ENCODE measurements at regions not wholly inside any gene's neighbourhood (a gene's known extent, or its start where the extent isn't known, plus 50 kb on each side); places are given as distances from the start of the nearest gene placed in this dataset.

DNA sequence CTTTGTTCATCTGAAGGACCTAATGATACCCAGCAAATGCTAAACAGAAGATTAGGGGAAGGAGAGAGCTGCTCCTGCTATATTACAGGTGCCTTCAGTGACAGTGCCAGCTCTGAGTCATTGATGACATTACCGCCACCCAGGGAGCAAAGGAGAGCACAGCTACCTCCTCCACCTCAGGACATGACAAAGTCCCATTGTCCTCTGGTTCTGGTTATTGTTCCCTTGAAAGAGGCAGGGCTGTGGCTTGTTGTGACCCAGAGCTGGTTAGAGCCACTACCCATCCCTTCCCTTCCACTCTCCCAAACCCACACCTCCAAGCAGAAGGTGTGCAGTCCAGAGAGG, 363.5 kb upstream of the DUSP10 start:
- Histone ChIP-seq H3K9me3 (ENCODE audit: control insufficient read depth, low read length) (no peaks in the 10 kb centered on the region), H3K27me3 (ENCODE audit: control insufficient read depth in 1 of 2, insufficient read depth in 2 of 2, low read length in 1 of 2) (no peaks in the 10 kb centered on the region), H3K4me1 (ENCODE audit: control insufficient read depth in 1 of 2, insufficient read depth in 2 of 2, low read length in 2 of 2) (no peaks in the 10 kb centered on the region), H3K27ac (ENCODE audit: low read depth in 1 of 2, low read length in 2 of 2) (no peak overlapping the region), H3K36me3 (ENCODE audit: control insufficient read depth in 1 of 2, insufficient read depth in 2 of 2, low read length in 1 of 2) (no peaks in the 10 kb centered on the region), H3K4me3 (ENCODE audit: low read length in 2 of 2) (no peak overlapping the region)
- DNase-seq (no peak), ATAC-seq (ENCODE audit: low FRiP score) (no peak)
- intact Hi-C loops (cut with DNase I) = no loop called here
- WGBS, 2 donors = 86 to 94% methylated on average over 1 of the region's 1 CpG

DNA sequence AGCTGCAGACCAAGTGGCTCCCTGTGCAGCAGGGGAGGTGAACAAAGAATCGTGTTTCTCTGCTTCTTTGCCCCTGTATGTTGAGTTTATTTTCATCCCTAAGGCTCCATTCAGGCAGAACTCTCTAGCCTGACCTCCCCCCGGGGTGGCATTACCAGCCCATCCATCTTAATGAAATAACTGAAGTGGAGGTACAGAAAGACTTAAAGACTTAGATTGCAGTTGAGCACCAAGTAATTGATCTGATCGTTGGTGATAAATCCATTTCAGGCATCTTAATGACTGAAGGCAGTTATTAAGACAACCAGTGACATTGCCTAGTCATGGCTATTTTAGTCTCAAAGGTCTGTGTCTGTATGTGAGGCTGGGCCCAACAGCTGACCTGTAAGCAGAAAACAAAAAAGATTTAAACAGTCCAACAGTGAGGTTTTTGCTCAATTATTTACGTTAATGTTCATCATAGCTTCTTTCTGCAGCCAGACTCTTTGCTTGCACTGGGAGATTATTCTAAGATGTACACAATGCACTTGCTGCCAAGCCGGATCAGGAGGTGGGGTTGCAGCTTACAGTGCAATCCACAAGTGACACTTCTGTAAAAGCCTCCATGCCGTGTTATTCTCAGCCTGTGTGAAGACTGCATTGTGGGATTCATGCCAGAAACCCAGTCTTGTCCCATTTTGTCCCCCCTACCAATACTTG, 363.0 kb upstream of the DUSP10 start:
- no peaks in the 10 kb centered on the region for H3K36me3 ChIP-seq (ENCODE audit: control insufficient read depth in 1 of 2, insufficient read depth in 2 of 2, low read length in 1 of 2)
- intact Hi-C loops (cut with DNase I) = no loop called here
- 24 to 31% methylated on average over 6 of the region's 6 CpGs for WGBS, 2 donors
- H3K27ac ChIP-seq (ENCODE audit: low read depth in 1 of 2, low read length in 2 of 2) = no peak overlapping the region
- no peaks in the 10 kb centered on the region for H3K27me3 ChIP-seq (ENCODE audit: control insufficient read depth in 1 of 2, insufficient read depth in 2 of 2, low read length in 1 of 2)
- H3K4me3 ChIP-seq (ENCODE audit: low read length in 2 of 2) = no peak overlapping the region
- ATAC-seq (ENCODE audit: low FRiP score) = no peak
- no peaks in the 10 kb centered on the region for H3K9me3 ChIP-seq (ENCODE audit: control insufficient read depth, low read length)
- DNase-seq = no peak
- H3K4me1 ChIP-seq (ENCODE audit: control insufficient read depth in 1 of 2, insufficient read depth in 2 of 2, low read length in 2 of 2) = no peaks in the 10 kb centered on the region

DNA sequence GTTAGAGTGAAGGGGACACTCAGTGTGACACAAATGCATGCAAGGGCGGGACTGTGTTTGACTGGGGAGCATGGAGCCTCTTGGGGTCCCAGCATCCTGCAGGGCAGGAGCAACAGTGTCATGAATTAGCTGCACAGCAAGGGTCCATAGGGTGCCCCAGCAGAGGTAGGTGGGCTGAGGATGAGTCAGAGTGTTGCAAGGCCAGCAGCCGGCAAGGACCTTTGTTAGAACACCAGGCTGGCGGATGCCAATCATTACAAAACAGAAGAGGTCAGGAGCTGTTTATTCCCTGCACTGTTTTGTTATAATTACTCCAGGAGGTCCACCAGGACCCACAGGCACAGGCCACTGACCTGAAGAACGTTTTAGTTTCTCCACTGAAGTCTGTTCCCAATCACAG, 362.2 kb upstream of the DUSP10 start:
- no peaks in the 10 kb centered on the region for H3K4me1 ChIP-seq (ENCODE audit: control insufficient read depth in 1 of 2, insufficient read depth in 2 of 2, low read length in 2 of 2)
- no peaks in the 10 kb centered on the region for H3K9me3 ChIP-seq (ENCODE audit: control insufficient read depth, low read length)
- DNase-seq = no peak
- intact Hi-C loops (cut with DNase I) = no loop called here
- H3K4me3 ChIP-seq (ENCODE audit: low read length in 2 of 2) = no peak overlapping the region
- 63 to 69% methylated on average over 4 of the region's 4 CpGs for WGBS, 2 donors
- H3K27me3 ChIP-seq (ENCODE audit: control insufficient read depth in 1 of 2, insufficient read depth in 2 of 2, low read length in 1 of 2) = no peaks in the 10 kb centered on the region
- ATAC-seq (ENCODE audit: low FRiP score) = no peak
- no peak overlapping the region for H3K27ac ChIP-seq (ENCODE audit: low read depth in 1 of 2, low read length in 2 of 2)
- no peaks in the 10 kb centered on the region for H3K36me3 ChIP-seq (ENCODE audit: control insufficient read depth in 1 of 2, insufficient read depth in 2 of 2, low read length in 1 of 2)

DNA sequence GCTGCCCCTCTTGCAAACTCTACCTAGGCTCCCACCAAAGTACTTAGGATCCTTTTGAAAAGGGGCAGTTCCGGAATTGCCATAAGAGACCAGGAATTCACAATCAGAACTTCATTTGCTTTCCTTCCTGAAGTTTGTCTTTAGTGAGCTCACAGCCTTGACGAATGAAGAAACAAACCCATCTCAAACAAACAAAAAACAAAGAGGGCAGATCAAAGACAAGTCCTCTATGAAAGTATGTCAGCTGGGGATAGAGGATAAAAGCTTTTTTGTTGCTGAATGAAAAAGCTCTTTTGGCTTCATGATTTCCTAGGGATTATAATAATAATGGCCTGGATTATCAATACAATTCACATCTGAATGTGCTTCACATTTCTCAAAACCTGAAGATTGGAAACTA, 357.9 kb upstream of the DUSP10 start:
- no peaks in the 10 kb centered on the region for H3K27me3 ChIP-seq (ENCODE audit: control insufficient read depth in 1 of 2, insufficient read depth in 2 of 2, low read length in 1 of 2)
- 55 to 63% methylated on average over 2 of the region's 2 CpGs for WGBS, 2 donors
- H3K4me1 ChIP-seq (ENCODE audit: control insufficient read depth in 1 of 2, insufficient read depth in 2 of 2, low read length in 2 of 2) = no peaks in the 10 kb centered on the region
- no peak overlapping the region for H3K4me3 ChIP-seq (ENCODE audit: low read length in 2 of 2)
- no peak overlapping the region for H3K27ac ChIP-seq (ENCODE audit: low read depth in 1 of 2, low read length in 2 of 2)
- intact Hi-C loops (cut with DNase I) = loop anchor here in 1 of 2 donors (10.0 kb wide), 1 partner anchor 355 kb away; no protein-coding TSS in a partner anchor
- ATAC-seq (ENCODE audit: low FRiP score) = no peak
- H3K9me3 ChIP-seq (ENCODE audit: control insufficient read depth, low read length) = no peaks in the 10 kb centered on the region
- DNase-seq = no peak
- H3K36me3 ChIP-seq (ENCODE audit: control insufficient read depth in 1 of 2, insufficient read depth in 2 of 2, low read length in 1 of 2) = no peaks in the 10 kb centered on the region

DNA sequence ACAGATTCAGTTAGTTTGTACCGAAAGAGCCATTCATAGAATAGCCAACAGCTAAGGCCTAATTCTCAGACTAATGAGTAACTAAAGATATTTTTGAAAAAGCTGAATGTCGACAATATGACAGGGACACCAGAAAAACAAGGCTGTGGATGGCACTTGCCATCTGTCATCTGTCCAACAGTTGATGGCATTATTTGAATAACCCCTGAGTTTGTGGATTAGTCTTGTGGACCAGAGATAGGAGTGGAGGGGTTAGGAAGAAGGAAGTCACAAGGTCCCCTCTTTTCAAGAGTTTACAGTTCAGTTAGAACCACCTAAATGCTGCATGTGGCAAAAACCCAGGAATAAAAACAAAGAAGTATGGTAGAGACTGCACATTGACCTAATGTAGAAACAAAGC, 356.5 kb upstream of the DUSP10 start:
- Histone ChIP-seq H3K4me1 (ENCODE audit: control insufficient read depth in 1 of 2, insufficient read depth in 2 of 2, low read length in 2 of 2) (no peaks in the 10 kb centered on the region), H3K4me3 (ENCODE audit: low read length in 2 of 2) (no peak overlapping the region), H3K36me3 (ENCODE audit: control insufficient read depth in 1 of 2, insufficient read depth in 2 of 2, low read length in 1 of 2) (no peaks in the 10 kb centered on the region), H3K27ac (ENCODE audit: low read depth in 1 of 2, low read length in 2 of 2) (no peak overlapping the region), H3K9me3 (ENCODE audit: control insufficient read depth, low read length) (no peaks in the 10 kb centered on the region), H3K27me3 (ENCODE audit: control insufficient read depth in 1 of 2, insufficient read depth in 2 of 2, low read length in 1 of 2) (no peaks in the 10 kb centered on the region)
- DNase-seq (no peak), ATAC-seq (ENCODE audit: low FRiP score) (no peak)
- WGBS, 2 donors = 55 to 60% methylated on average over 2 of the region's 2 CpGs
- intact Hi-C loops (cut with DNase I) = loop anchor here in 1 of 2 donors (10.0 kb wide), 1 partner anchor 356 kb away; no protein-coding TSS in a partner anchor

DNA sequence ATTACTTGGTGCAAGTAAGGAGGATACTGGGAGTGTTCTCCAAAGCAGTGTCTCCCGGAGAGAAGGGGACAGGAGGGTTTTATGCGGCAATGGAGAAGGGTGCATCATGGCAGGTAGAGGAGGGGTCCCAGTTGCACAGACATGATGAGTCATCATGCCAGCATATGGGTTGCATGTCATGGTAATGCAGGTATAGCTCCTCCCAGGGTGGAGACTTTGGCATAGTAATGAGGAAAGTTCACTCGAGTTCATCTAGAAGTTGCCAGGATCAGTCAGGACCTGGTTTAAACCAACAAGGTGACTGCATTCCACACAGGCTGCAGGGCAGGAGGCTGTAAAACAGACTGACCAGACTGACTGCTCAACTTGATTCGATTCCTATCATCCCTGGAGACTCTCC, 355.7 kb upstream of the DUSP10 start:
- no peak overlapping the region for H3K4me3 ChIP-seq (ENCODE audit: low read length in 2 of 2)
- 80 to 83% methylated on average over 4 of the region's 4 CpGs for WGBS, 2 donors
- H3K27ac ChIP-seq (ENCODE audit: low read depth in 1 of 2, low read length in 2 of 2) = no peak overlapping the region
- H3K36me3 ChIP-seq (ENCODE audit: control insufficient read depth in 1 of 2, insufficient read depth in 2 of 2, low read length in 1 of 2) = no peaks in the 10 kb centered on the region
- DNase-seq (no peak), ATAC-seq (ENCODE audit: low FRiP score) (no peak)
- H3K4me1 ChIP-seq (ENCODE audit: control insufficient read depth in 1 of 2, insufficient read depth in 2 of 2, low read length in 2 of 2) = no peaks in the 10 kb centered on the region
- intact Hi-C loops (cut with DNase I) = loop anchor here in 1 of 2 donors (10.0 kb wide), 1 partner anchor 357 kb away; no protein-coding TSS in a partner anchor
- no peaks in the 10 kb centered on the region for H3K9me3 ChIP-seq (ENCODE audit: control insufficient read depth, low read length)
- H3K27me3 ChIP-seq (ENCODE audit: control insufficient read depth in 1 of 2, insufficient read depth in 2 of 2, low read length in 1 of 2) = no peaks in the 10 kb centered on the region

DNA sequence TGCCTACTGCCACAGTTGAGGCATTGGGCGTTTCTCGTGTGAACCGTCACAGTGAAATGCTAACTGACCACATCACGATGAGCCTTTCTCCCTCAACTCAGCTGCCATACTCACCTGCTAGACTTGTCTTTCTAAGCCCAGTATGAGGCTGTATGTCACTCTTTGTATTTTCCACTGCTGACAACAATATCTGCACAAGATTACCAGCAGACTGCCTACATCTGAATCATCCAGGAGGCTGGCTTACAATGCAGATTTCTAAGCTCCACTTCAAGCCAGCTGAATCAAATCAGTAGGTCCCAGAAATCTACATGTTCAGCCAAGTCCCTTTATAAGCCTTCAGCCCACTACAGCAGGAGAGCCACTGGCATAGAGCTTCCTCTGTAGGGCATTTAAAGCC, 355.0 kb upstream of the DUSP10 start:
- intact Hi-C loops (cut with DNase I) = loop anchor here in 1 of 2 donors (10.0 kb wide), 1 partner anchor 358 kb away; no protein-coding TSS in a partner anchor
- DNase-seq = no peak
- Histone ChIP-seq H3K27ac (ENCODE audit: low read depth in 1 of 2, low read length in 2 of 2) (no peak overlapping the region), H3K36me3 (ENCODE audit: control insufficient read depth in 1 of 2, insufficient read depth in 2 of 2, low read length in 1 of 2) (no peaks in the 10 kb centered on the region), H3K4me3 (ENCODE audit: low read length in 2 of 2) (no peak overlapping the region), H3K9me3 (ENCODE audit: control insufficient read depth, low read length) (no peaks in the 10 kb centered on the region), H3K27me3 (ENCODE audit: control insufficient read depth in 1 of 2, insufficient read depth in 2 of 2, low read length in 1 of 2) (no peaks in the 10 kb centered on the region), H3K4me1 (ENCODE audit: control insufficient read depth in 1 of 2, insufficient read depth in 2 of 2, low read length in 2 of 2) (no peaks in the 10 kb centered on the region)
- ATAC-seq (ENCODE audit: low FRiP score) = no peak
- 74 to 79% methylated on average over 4 of the region's 4 CpGs for WGBS, 2 donors

DNA sequence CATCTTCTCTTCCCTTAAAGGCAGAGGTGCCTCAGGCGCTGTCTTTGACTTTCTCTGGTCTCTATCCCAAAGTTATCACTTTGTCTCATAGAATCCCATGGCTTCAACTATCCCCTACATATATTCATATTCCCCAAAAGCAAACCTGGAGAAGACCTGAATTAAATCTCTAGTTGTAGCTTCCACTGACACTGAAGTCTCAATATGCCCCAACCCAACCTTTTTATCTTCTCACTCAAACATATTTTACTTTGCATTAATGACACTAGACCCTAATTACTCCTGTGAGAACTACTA, 354.5 kb upstream of the DUSP10 start:
- Histone ChIP-seq H3K27ac (ENCODE audit: low read depth in 1 of 2, low read length in 2 of 2) (no peak overlapping the region), H3K36me3 (ENCODE audit: control insufficient read depth in 1 of 2, insufficient read depth in 2 of 2, low read length in 1 of 2) (no peaks in the 10 kb centered on the region), H3K27me3 (ENCODE audit: control insufficient read depth in 1 of 2, insufficient read depth in 2 of 2, low read length in 1 of 2) (no peaks in the 10 kb centered on the region), H3K4me3 (ENCODE audit: low read length in 2 of 2) (no peak overlapping the region), H3K4me1 (ENCODE audit: control insufficient read depth in 1 of 2, insufficient read depth in 2 of 2, low read length in 2 of 2) (no peaks in the 10 kb centered on the region), H3K9me3 (ENCODE audit: control insufficient read depth, low read length) (no peaks in the 10 kb centered on the region)
- intact Hi-C loops (cut with DNase I) = loop anchor here in 1 of 2 donors (10.0 kb wide), 1 partner anchor 358 kb away; no protein-coding TSS in a partner anchor
- 86 to 87% methylated on average over 1 of the region's 1 CpG for WGBS, 2 donors
- ATAC-seq (ENCODE audit: low FRiP score) (no peak), DNase-seq (no peak)

DNA sequence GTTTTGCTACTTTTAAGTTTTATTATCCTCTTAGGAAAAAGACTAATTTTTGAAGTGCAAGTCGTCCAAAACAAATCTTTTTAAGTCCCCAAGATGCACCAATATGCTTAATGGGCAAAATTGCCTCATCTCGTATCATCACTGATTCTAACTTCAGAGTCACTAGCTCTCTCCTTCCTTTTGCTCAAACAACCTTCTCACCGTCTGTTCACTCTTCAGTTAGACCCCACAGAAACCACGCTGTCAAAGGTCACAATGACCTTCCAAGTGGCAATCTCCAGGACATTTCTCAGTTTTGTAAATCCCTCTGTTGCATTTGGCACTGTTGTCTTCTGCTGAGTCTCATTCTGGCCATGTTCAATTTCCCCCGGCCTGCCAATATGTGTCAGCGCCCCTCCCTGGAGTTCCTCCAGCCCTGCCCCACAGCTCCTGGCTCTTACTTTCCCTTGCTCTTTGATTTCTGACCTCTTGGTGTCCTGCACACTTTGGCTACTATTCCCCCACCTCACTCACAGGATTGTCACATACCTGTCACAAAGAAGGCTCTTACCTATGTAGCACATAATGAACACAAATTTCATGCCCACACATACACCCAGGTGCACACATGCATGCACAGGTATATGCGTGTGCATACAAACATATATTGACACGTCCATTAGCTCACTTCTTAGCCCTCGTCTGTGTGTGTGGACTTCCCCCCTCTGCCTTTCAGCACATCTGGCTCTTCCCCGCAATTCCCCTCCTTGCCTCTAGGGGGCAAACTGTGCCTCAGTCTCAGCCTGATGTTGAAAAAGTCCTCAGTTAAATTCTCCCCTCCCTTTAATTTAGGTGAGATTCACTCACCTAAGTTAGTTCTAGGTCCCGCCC, 354.0 kb upstream of the DUSP10 start:
- intact Hi-C loops (cut with DNase I) = loop anchor here in 1 of 2 donors (10.0 kb wide), 1 partner anchor 359 kb away; no protein-coding TSS in a partner anchor
- no peak for ATAC-seq (ENCODE audit: low FRiP score)
- Histone ChIP-seq H3K4me3 (ENCODE audit: low read length in 2 of 2) (no peak overlapping the region), H3K9me3 (ENCODE audit: control insufficient read depth, low read length) (no peaks in the 10 kb centered on the region), H3K27ac (ENCODE audit: low read depth in 1 of 2, low read length in 2 of 2) (no peak overlapping the region), H3K27me3 (ENCODE audit: control insufficient read depth in 1 of 2, insufficient read depth in 2 of 2, low read length in 1 of 2) (no peaks in the 10 kb centered on the region), H3K36me3 (ENCODE audit: control insufficient read depth in 1 of 2, insufficient read depth in 2 of 2, low read length in 1 of 2) (no peaks in the 10 kb centered on the region), H3K4me1 (ENCODE audit: control insufficient read depth in 1 of 2, insufficient read depth in 2 of 2, low read length in 2 of 2) (no peaks in the 10 kb centered on the region)
- peak; percentile 48 to 74 for DNase-seq
- WGBS, 2 donors = 58 to 63% methylated on average over 11 of the region's 11 CpGs
